Astrocyte of the spinal cord (primary cell): ENCODE measurements at regions not wholly inside any gene's neighbourhood (a gene's known extent, or its start where the extent isn't known, plus 50 kb on each side); places are given as distances from the start of the nearest gene placed in this dataset.

Experiments used
- DNase-seq: peaks from one replicate; pipeline ENCODE4 v3.0.0; 2011; ENCODE audit warnings: low read depth, low spot score
- H3K4me3 ChIP-seq: 2 replicates; pipeline ENCODE4 v1.5.1; 2011; ENCODE audit warnings: low read depth, mild to moderate bottlenecking, low read length, moderate library complexity
- CTCF ChIP-seq: IDR thresholded peaks from 2 replicates; pipeline ENCODE4 v1.5.1; 2012; ENCODE audit warnings: low read depth, mild to moderate bottlenecking, low read length, inconsistent platforms
- in situ Hi-C: cut with HindIII; loops from 2 replicates; pipeline ENCODE4 v1.10.0; 2017; ENCODE audit warnings: low sequenced_read_pairs

- no peak for TF ChIP-seq CTCF
- H3K4me3 ChIP-seq, result no peak overlapping the region
- in situ Hi-C loops, result no loop called here
- no peak for DNase-seq
Measured at GRCh38 chr12:72139411-72139810, 132.8 kb upstream of the TRHDE start.

- in situ Hi-C loops, result no loop called here
- DNase-seq, result peak; percentile 7
- H3K4me3 ChIP-seq, result no peak overlapping the region
- TF ChIP-seq CTCF, result peak; percentile 22
Measured at GRCh38 chr12:72141381-72141780, 130.8 kb upstream of the TRHDE start.

- in situ Hi-C loops, result no loop called here
- no peak for DNase-seq
- TF ChIP-seq CTCF, result no peak
- no peak overlapping the region for H3K4me3 ChIP-seq
Measured at GRCh38 chr12:72144553-72144952, 127.6 kb upstream of the TRHDE start.

GRCh38 chr12:72146495-72146894 is 125.7 kb upstream of the TRHDE start:
- in situ Hi-C loops, result no loop called here
- no peak for TF ChIP-seq CTCF
- DNase-seq, result no peak

GRCh38 chr12:72148709-72149108 is 123.5 kb upstream of the TRHDE start:
- DNase-seq, result no peak
- H3K4me3 ChIP-seq, result no peak overlapping the region
- in situ Hi-C loops, result no loop called here
- no peak for TF ChIP-seq CTCF

More at GRCh38 chr12:72146495-72146894, 125.7 kb upstream of the TRHDE start:
- H3K4me3 ChIP-seq, result no peak overlapping the region

- no peak for DNase-seq
- H3K4me3 ChIP-seq, result no peak overlapping the region
- TF ChIP-seq CTCF, result no peak
- in situ Hi-C loops, result no loop called here
Measured at GRCh38 chr12:72162875-72163274, 109.3 kb upstream of the TRHDE start.

- TF ChIP-seq CTCF, result no peak
- in situ Hi-C loops, result no loop called here
- no peak overlapping the region for H3K4me3 ChIP-seq
- DNase-seq, result no peak
Measured at GRCh38 chr12:72168851-72169250, 103.3 kb upstream of the TRHDE start.
